ENCODE measurements at regions not wholly inside any gene's neighbourhood (a gene's known extent, or its start where the extent isn't known, plus 50 kb on each side); places are given as distances from the start of the nearest gene placed in this dataset.
"Not testable (repeated sequence)": the region's sequence is repeated elsewhere in the genome, so short reads cannot be mapped to it uniquely, and the experiment has no call there.

DNA sequence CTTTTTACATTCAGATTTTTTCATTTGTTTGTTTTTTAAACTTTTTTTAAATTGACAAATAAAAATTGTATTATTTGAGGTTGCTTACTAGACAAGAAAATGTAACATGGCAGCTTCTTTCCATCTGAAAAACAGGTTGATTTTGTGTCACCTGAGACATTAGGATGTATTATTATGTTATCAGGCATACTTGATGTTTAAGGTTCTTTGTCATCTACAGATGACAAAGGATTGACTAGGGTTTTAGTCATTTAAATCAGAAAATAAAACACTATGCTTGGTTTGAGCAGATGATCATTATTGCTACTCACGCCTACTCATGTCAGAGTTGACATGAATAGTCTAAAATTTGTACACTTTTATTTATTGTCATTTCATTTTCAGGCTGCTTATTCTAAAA, 1494.5 kb downstream of the SLITRK5 start:
- intact Hi-C loops (cut with micrococcal nuclease), result no loop called here

DNA sequence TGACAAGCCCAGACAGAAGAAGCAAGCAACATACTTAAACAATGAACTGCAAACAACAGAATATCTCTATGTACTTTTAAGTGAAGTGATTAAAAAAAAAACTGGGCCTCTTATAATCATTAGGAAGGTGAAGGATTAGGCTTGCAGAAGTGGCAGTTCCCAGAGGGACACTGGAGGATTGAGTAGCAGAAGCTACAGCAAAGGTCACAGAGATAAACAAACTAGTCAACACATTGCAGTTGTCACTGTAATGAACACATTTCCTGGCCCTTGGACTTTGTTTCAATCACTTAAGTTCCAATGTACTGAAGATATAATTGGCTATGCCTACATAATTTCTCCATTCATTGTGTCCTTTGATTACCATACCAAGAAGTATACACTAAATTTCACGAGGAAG, 1498.8 kb downstream of the SLITRK5 start:
- intact Hi-C loops (cut with micrococcal nuclease), result no loop called here

DNA sequence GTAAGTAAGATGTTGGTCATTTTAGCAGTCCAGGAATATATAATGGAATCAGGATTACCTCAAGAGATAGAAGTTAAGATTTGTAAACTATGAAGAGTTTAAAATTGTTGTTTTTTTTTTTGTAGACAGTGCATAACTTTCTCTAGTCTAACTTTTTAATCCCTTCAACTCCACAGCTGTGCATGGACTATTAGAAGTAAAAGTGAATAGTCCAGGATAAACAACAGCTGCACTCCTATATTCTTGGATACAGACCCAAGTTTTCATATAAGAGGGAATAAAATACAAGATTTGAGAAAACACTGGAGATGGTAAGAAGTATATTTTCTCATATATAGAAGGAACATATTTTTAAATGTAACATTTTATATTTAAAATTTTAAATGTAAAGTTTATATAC, 1509.9 kb downstream of the SLITRK5 start:
- intact Hi-C loops (cut with micrococcal nuclease), result no loop called here

DNA sequence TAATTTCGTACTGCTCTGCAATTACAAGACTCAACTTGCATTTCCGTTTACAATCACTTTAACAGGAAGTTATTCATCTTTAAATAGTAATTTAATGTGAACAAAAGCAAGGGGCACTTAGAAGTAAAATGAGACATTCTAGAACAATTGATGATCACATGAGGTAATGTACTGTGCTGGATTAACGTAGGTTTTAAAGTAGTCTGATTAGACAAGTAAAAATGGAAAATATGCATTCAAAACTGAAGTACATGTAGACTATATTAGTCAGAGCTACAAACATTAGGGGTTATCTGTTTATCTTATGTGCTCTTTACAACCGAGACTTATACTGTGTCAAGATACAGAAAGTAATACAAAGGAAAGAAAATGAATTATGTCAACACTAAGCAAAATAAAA, 1528.0 kb downstream of the SLITRK5 start:
- intact Hi-C loops (cut with micrococcal nuclease), result no loop called here

DNA sequence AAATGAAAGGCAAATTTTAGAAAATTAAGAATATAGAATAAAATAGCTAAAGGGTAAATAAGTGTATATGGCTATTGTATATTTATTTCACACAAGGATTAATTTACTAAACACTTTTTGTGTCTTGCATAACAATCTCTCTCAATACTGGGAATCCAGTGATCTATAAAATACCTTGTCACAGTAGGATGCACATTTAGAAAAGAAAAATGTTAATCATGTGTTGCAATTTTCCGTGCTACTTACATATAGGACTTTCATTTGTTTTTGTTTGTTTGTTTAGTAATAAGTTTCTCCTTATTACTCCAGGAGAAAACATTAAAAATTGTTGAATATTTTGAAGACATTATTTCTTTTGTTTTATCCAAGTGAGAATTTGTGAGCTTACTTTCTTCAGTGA, 1533.3 kb downstream of the SLITRK5 start:
- intact Hi-C loops (cut with micrococcal nuclease), result no loop called here

DNA sequence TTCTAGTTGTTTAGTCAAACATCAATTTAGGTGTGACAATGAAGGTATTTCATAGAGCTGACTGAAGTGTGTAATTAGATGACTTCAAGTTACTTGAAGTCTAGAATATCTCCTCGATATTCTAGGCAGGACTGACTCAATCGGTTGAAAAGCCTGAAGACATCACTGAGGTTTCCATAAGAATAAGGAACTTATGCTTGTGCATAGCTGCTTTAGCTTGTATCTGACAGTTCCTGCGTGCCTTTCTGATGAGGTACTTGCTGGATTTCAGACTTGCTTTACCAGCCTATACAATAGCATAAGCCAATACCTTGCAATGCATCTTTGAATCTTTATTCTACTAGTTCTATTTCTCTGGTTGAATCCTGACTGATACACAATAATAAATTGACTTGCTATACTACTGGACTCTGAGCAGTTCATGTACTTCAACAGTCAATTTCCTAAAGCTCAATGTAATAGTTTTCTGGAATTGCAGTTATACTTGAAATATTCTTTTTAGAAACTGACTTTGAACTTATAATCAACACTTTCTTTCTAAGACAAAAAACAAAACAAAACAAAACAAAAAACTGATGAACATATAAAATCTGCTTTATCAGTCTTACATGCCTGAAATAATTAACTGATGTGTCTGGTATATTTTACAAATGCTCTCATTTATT, 1534.8 kb downstream of the SLITRK5 start:
- intact Hi-C loops (cut with micrococcal nuclease), result no loop called here

DNA sequence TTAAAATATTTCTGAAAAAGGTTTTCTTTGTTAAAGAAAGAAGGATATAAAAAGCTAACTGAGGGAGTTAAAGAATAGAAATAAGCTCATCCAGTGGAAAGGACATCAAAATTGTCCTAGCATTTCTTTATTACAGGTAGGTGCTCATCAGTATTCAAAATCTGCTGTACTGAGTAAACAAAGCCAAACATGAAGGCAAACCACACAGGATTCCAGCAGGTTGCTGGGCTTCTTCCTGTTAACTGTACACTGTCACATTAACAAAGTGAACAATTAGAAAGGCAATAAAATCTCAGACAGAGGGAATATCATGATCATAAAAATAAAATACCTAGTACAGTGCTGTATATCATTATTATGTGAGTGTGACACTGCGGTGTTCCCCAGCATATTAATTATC, 1541.0 kb downstream of the SLITRK5 start:
- intact Hi-C loops (cut with micrococcal nuclease), result no loop called here

DNA sequence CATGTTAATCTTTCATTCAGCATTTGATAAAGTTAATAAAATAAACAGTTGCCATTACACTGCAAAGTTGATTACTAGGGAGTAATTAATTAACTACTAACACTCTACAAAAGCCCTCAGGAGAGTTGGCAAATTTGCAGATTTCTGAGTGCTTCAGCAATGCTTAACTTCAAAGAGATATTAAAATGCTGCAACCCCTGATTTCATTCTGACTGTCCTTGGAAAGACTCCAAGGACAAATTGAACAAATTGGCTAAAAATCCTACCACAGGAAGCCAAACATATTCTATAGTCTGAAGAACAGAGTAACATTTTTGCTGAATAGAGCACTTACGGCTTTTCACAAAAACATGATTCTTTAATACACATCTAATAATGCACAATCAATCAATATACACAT, 1543.0 kb downstream of the SLITRK5 start:
- intact Hi-C loops (cut with micrococcal nuclease), result no loop called here

DNA sequence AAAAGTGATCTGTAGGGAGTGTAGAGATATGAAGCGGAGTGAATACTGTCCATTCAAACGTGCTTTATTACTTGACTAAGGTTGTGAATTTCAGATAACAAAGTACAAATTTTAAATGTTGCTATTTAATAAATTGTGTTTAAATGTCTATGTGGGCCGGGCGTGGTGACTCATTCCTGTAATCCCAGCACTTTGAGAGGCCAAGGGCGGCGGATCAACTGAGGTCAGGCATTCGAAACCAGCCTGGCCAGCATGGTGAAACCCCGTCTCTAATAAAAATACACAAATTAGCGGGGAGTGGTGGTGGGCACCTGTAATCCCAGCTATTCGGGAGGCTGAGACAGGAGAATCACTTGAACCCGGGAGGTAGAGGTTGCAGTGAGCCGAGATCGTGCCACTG, 1544.1 kb downstream of the SLITRK5 start:
- intact Hi-C loops (cut with micrococcal nuclease), result not testable (repeated sequence)

DNA sequence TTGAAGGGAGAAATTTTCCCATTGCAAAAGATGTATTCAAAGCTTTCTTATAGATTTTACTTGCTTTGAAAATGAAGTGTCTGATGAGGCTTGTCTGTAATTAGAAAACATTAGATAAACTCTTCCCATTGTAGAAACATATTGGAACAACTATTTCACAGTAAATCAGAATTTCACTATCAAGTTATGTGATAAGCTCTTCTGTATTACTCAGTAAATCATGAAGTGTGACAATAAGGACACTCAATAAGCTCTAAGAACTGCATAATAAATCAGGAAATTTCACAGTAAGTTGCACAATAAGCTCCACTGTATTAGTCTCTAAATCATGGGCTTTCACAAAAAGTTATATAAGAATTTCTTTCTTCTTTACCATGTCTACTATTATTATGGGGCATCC, 1546.6 kb downstream of the SLITRK5 start:
- intact Hi-C loops (cut with micrococcal nuclease), result no loop called here

DNA sequence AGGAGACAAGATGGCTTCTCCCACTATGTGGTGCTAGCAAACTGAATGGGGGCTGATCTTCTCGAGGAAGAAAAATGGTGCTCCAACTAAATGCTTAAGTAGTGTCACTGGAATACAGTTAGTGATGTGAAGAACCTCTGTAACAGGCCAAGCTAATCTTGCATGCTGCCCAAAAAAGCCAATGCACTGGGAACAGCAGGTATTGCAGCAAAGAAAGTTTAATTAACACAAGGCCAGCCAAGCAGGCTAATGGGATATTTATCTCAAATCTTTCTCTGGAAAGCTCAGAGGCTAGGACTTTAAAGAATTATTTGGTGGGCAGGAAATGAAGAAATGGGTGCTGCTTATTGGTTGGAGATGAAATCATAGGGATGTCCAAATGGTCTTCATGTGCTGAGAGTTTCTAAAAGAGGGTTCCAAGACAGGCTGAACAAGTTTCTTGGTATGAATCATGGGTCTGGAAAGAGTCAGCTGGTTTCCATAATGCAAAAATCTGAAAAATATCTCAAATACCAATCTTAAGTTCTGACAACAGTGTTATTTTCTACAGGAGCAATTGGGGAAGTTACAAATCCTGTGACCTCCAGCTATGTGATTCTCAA, 1550.5 kb downstream of the SLITRK5 start:
- intact Hi-C loops (cut with micrococcal nuclease), result no loop called here

DNA sequence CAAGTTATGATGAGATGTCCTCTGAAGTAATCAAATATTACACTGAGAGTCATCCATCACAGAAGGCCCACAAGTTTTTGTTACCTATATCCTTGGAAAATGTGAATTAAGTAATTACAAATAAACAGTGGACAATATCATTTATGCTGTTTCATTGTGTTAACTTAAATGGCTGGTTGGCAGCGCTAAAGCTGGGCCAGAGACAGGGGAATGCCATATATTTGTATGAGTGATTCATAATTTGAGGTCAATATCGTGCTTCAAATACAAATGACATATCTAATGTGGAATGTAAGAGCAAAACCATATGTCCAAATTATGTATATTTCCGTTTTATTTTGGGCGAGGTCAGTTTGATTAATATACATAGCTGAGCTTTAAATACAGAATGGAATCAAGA, 1556.2 kb downstream of the SLITRK5 start:
- intact Hi-C loops (cut with micrococcal nuclease), result no loop called here

DNA sequence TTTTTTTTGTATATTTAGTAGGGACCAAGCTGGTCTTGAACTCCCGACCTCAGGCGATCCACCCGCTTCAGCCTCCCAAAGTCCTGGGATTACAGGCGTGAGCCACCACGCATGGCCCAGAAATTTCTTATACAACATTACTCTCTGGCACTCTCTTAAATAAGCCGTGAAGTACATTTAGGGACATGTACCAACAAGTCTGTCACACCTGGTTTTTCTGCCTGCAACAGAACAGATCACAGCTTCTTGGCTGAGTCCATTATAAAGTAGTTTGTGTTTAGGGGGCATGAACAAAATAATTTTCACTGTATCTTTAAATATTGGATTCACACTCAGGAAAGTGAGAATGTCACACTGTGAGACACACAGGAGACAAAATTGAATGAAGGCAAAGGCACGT, 1567.3 kb downstream of the SLITRK5 start:
- intact Hi-C loops (cut with micrococcal nuclease), result no loop called here

DNA sequence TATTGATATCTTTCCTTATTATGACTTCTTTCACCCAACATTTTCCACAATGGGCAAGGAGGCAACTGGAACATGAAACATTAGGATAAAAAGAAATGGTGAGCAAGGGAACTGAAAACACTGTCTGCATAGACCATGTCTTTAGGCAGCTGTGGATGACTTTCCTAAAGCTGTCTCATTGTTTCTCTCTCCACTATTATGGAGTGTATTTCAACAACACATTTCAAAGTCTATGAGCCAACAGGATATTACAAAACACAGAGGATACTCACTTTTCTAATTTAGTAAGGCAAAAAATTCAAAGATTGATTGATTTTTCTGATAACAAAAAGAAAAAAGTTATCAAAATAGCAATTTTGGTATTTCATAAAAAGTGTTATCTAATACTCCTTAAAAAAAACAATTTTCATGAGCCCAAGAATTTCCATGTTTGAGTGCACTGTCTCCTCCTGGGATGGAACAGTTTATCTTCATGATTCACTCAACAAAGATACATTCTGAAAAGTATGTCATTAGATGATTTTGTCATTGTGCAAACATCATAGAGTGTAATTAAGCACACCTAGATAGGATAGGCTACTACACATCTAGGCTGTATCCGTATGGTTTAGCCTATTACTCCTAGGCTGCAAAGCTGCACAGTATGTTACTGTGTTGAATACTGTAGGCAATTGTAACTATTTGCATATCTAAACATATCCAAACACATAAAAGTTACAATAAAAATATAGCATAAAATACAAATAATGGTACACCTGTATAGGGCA, 1568.4 kb downstream of the SLITRK5 start:
- intact Hi-C loops (cut with micrococcal nuclease), result no loop called here

DNA sequence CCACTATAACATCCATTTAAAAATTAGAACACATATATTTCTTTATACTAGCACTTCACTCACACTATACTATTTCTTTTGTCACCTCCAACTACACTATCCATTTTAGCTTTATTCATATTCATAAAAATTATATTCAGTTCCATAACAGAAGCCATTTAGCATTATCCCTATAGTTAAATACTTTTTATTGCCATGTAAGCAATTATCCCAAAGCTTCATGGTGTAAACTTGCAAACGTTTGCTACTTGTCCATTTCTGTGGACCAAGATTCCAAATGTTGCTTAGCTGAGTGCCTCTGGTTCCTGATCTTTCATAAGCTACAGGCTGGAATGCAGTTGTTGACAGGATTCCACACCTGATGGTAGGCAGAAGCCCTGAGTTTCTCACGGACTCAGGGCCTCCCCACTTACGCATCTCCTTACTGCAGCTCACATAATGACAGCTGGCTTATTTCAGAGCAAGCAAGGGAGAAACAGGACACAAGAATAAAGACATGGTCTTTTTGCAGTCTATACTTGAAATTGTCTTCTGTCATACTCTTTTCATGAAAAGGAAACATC, 1584.8 kb downstream of the SLITRK5 start:
- intact Hi-C loops (cut with micrococcal nuclease), result no loop called here

DNA sequence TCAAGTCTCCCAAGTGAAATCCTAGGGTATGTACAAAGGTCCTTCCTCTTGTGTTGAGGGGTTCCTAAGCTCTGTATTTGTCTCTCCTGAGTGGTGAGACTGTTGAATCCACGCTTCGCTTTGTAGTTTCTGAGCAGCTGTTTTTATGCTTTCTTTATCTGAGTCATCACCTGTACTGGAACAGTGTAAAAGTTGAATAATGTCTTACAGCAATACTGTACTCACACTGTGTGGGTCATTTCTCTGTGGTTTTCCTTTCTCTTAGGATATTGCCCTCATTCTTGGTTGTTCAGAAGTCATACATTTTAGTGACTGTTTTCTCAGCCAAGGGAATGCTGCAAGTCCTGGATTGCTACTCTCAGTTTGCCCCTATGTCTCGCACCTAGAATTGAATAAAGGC, 1596.6 kb downstream of the SLITRK5 start:
- intact Hi-C loops (cut with micrococcal nuclease), result no loop called here

DNA sequence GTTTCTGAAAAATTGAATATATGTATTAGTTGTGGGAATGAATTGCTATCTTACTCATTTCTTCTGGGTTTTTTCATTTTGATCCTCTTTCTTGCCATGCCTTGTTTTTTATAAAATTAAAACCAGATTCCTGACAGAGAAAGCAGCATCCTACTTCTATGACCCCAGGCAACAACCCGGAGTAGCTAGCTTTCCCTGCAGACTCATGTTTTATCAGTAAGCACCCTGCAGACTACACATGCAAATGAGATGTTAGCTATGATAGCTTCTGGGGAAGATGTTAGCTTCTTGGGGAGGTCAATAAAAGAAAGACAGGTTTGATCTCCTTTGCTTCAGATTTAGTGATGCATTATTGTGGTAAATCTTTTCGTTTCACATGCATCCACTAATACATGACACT, 1598.6 kb downstream of the SLITRK5 start:
- intact Hi-C loops (cut with micrococcal nuclease), result no loop called here

DNA sequence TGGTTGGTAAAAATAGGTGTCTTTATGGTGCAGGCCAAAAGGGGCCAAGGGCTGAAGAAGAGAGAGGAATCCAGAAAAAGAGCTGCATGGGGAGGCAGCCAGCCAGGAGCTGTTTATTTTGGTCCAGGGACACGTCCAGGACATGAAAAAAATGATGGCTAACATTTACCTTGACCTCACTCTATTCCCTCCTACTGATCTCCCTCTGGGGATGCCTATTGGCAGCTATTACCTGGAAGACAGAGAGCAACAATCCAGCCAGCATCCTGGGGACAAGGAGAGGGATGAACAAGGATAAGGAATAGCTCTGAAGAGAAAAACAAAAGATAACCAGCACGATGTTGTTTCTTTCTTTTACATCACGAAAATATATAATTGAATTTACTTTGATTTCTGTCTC, 1599.6 kb downstream of the SLITRK5 start:
- intact Hi-C loops (cut with micrococcal nuclease), result no loop called here

DNA sequence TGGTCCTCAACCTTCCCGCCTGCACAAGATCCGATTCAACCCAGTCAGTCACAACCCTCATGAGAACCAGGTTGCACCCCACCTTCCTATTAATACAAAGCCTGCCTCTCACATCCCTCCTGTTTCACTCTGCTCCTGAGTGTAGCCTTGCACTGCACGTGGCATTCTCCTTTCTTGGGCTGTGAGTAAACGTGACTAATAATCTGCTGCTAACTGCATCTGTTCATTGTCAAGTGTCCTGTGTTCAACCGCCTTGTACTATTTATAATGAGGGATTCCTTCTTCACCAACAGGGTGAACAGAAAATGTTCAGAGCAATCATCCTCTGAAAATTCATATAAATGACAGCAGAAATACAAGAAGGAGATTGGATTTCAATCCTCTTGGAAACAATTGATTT, 1608.2 kb downstream of the SLITRK5 start:
- intact Hi-C loops (cut with micrococcal nuclease), result no loop called here

DNA sequence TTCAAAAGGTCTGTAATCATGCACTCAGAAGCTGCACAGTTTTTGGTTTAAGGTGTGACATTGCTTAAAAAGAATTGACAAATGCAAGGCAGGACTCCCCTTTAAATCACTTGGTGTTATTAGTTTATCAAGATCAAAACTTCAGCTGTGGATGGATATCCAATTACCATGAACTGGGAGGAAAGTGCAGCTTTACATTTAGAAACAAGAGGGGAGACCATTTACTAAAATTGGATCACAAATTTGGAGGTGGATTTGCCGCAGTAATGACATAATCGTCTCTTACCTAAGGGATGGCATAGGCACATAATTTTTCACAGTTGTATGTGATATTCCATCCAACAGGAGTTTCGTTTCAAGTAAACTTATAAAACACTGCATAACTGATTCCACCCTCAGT, 1610.2 kb downstream of the SLITRK5 start:
- intact Hi-C loops (cut with micrococcal nuclease), result no loop called here

DNA sequence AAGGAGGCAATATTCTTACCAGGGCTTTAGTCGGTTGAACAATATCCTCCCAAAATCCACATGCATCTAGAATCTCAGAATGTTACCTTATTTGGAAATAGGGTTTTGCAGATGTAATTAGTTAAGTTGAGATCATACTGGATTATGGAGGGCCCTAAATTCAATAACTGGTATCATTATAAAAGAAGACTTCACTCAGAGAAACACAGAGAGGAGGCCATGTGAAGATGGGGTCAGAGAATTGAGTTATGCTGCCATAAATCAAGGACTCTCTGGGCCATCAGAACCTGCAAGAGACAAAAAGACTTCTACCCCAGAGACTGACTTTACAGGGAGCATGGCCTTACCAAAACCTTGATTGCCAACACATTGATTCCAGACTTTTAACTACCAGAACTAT, 1611.1 kb downstream of the SLITRK5 start:
- intact Hi-C loops (cut with micrococcal nuclease), result no loop called here

DNA sequence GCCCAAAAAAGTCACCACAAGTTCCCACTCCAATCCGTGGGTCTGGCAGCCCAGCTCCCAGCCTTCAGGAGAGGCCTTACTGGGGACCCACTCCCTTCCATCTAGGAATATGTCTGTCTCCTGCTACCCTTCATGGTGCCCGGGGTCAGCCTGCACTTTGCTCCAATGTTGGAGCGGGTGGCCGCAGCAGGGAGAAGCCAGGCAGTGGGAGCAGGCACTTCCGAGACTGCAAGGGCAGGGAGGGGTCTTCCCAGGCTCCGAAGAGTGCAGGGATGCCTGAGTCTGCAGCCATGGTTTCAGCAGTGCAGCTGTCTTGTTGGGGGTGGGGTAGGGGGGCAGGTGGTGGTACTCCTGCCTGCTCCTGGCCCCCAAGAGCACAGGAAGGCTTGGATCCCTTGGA, 1616.2 kb downstream of the SLITRK5 start:
- intact Hi-C loops (cut with micrococcal nuclease), result no loop called here
